Dendritic cell treated with granulocyte-macrophage colony-stimulating factor and Interleukin-4, amounts not matched to agents 40 ng/mL and 50 ng/mL, for 4 days (primary cell): ENCODE measurements at regions not wholly inside any gene's neighbourhood (a gene's known extent, or its start where the extent isn't known, plus 50 kb on each side); places are given as distances from the start of the nearest gene placed in this dataset.

Experiments
- H3K27ac Mint-ChIP-seq: one replicate; pipeline ENCODE4 v1.8.0; 2022; ENCODE audit warnings: mild to moderate bottlenecking, mixed read lengths
- H3K27me3 Mint-ChIP-seq: one replicate; pipeline ENCODE4 v1.8.0; 2022; ENCODE audit warnings: mild to moderate bottlenecking, mixed read lengths
- H3K36me3 Mint-ChIP-seq: one replicate; pipeline ENCODE4 v1.8.0; 2022; ENCODE audit warnings: low read depth, mixed read lengths
- H3K4me1 Mint-ChIP-seq: one replicate; pipeline ENCODE4 v1.8.0; 2022; ENCODE audit warnings: low read depth, mixed read lengths
- H3K4me3 Mint-ChIP-seq: one replicate; pipeline ENCODE4 v1.8.0; 2022; ENCODE audit warnings: mild to moderate bottlenecking, moderate library complexity, mixed read lengths
- H3K9me3 Mint-ChIP-seq: one replicate; pipeline ENCODE4 v1.8.0; 2022; ENCODE audit warnings: mixed read lengths
- intact Hi-C: fragments of 100-400 bp; cut with micrococcal nuclease; formaldehyde crosslinking; loops from one replicate; pipeline ENCODE4 v1.15.0; 2022

- Mint-ChIP-seq H3K27me3 (no peaks in the 10 kb centered on the region), H3K4me3 (no peak overlapping the region), H3K27ac (no peak overlapping the region), H3K4me1 (no peaks in the 10 kb centered on the region), H3K36me3 (no peaks in the 10 kb centered on the region), H3K9me3 (no peaks in the 10 kb centered on the region)
- intact Hi-C loops: no loop called here
These were observed 55.2 kb upstream of the TRPC3 start for GRCh38 chr4:122007016-122007415.

GRCh38 chr4:122005064-122005755 lies 53.4 kb upstream of the TRPC3 start:
- Mint-ChIP-seq H3K4me3 (no peak overlapping the region), H3K36me3 (no peaks in the 10 kb centered on the region), H3K9me3 (no peaks in the 10 kb centered on the region), H3K27me3 (no peaks in the 10 kb centered on the region), H3K4me1 (no peaks in the 10 kb centered on the region), H3K27ac (no peak overlapping the region)
- intact Hi-C loops: no loop called here

- no peak overlapping the region for H3K27ac Mint-ChIP-seq
- no peaks in the 10 kb centered on the region for H3K9me3 Mint-ChIP-seq
- no peak overlapping the region for H3K4me3 Mint-ChIP-seq
- intact Hi-C loops: loop anchor here (1.0 kb wide), 1 partner anchor 103 kb away; no protein-coding TSS in a partner anchor
- H3K36me3 Mint-ChIP-seq: no peaks in the 10 kb centered on the region
- H3K27me3 Mint-ChIP-seq: no peaks in the 10 kb centered on the region
- H3K4me1 Mint-ChIP-seq: no peaks in the 10 kb centered on the region
These were observed 51.5 kb upstream of the TRPC3 start for GRCh38 chr4:122003335-122003734.
